Chondrocyte (in vitro differentiated cells): ENCODE measurements at regions not wholly inside any gene's neighbourhood (a gene's known extent, or its start where the extent isn't known, plus 50 kb on each side); places are given as distances from the start of the nearest gene placed in this dataset.
"Not testable (repeated sequence)": the region's sequence is repeated elsewhere in the genome, so short reads cannot be mapped to it uniquely, and the experiment has no call there.

ENCODE experiments used
- DNase-seq: peaks from one replicate; pipeline ENCODE4 v3.0.0; 2021; ENCODE audit warnings: mixed read lengths, low spot score
- H3K27ac Mint-ChIP-seq: one replicate; pipeline ENCODE4 v1.8.0; 2021; ENCODE audit warnings: mild to moderate bottlenecking, moderate library complexity, mixed read lengths; ENCODE audit not compliant: unreplicated experiment
- H3K27me3 Mint-ChIP-seq: 2 replicates; pipeline ENCODE4 v1.8.0; 2021; ENCODE audit warnings: low read depth, mixed read lengths
- H3K36me3 Mint-ChIP-seq: 2 replicates; pipeline ENCODE4 v1.8.0; 2021; ENCODE audit warnings: low read depth, mixed read lengths
- H3K4me1 Mint-ChIP-seq: 2 replicates; pipeline ENCODE4 v1.8.0; 2021; ENCODE audit warnings: low read depth, mild to moderate bottlenecking, mixed read lengths
- H3K4me3 Mint-ChIP-seq: one replicate; pipeline ENCODE4 v1.8.0; 2021; ENCODE audit warnings: mild to moderate bottlenecking, moderate library complexity, mixed read lengths; ENCODE audit not compliant: unreplicated experiment
- H3K9me3 Mint-ChIP-seq: 2 replicates; pipeline ENCODE4 v1.8.0; 2021; ENCODE audit warnings: low read depth, mixed read lengths
- CTCF ChIP-seq: fragments of 200-600 bp; sonication (generic); IDR thresholded peaks from 2 replicates; pipeline ENCODE4 v1.5.0; 2021; ENCODE audit warnings: antibody characterized with exemption, mild to moderate bottlenecking, moderate library complexity

- no peak overlapping the region for H3K4me3 Mint-ChIP-seq
- no peaks in the 10 kb centered on the region for H3K9me3 Mint-ChIP-seq
- TF ChIP-seq CTCF: no peak
- DNase-seq: no peak
- peaks cover 22% of the 10 kb centered on the region for H3K4me1 Mint-ChIP-seq
- H3K36me3 Mint-ChIP-seq: no peaks in the 10 kb centered on the region
- no peaks in the 10 kb centered on the region for H3K27me3 Mint-ChIP-seq
- no peak overlapping the region for H3K27ac Mint-ChIP-seq
Observed at GRCh38 chr9:3736161-3736560, 210.4 kb upstream of the RFX3 start.

- Mint-ChIP-seq H3K9me3 (no peaks in the 10 kb centered on the region), H3K4me1 (peaks cover 14% of the 10 kb centered on the region), H3K36me3 (no peaks in the 10 kb centered on the region), H3K4me3 (no peak overlapping the region), H3K27ac (no peak overlapping the region), H3K27me3 (no peaks in the 10 kb centered on the region)
- no peak for TF ChIP-seq CTCF
- DNase-seq: no peak
Observed at GRCh38 chr9:3735251-3735650, 209.4 kb upstream of the RFX3 start.

- H3K27ac Mint-ChIP-seq, H3K27me3 Mint-ChIP-seq, H3K4me3 Mint-ChIP-seq, H3K36me3 Mint-ChIP-seq, DNase-seq, H3K9me3 Mint-ChIP-seq: not testable (repeated sequence)
- H3K4me1 Mint-ChIP-seq: peaks cover 14% of the 10 kb centered on the region
Observed at GRCh38 chr9:3733527-3734262, 207.9 kb upstream of the RFX3 start.

- no peak for TF ChIP-seq CTCF
- peaks cover 14% of the 10 kb centered on the region for H3K4me1 Mint-ChIP-seq
- peak overlapping the region; percentile 21 for H3K4me3 Mint-ChIP-seq
- H3K36me3 Mint-ChIP-seq: no peaks in the 10 kb centered on the region
- H3K27me3 Mint-ChIP-seq: no peaks in the 10 kb centered on the region
- H3K27ac Mint-ChIP-seq: peak overlapping the region; percentile 47
- H3K9me3 Mint-ChIP-seq: no peaks in the 10 kb centered on the region
- no peak for DNase-seq
Observed at GRCh38 chr9:3733039-3733408, 207.2 kb upstream of the RFX3 start.

GRCh38 chr9:3732077-3733038 lies 206.6 kb upstream of the RFX3 start:
- Mint-ChIP-seq H3K9me3 (no peaks in the 10 kb centered on the region), H3K27me3 (no peaks in the 10 kb centered on the region), H3K4me3 (peak overlapping the region; percentile 44), H3K4me1 (peaks cover 14% of the 10 kb centered on the region), H3K27ac (peak overlapping the region; percentile 60), H3K36me3 (no peaks in the 10 kb centered on the region)
- TF ChIP-seq CTCF: peak; percentile 91
- DNase-seq: no peak
